ENCODE measurements at regions not wholly inside any gene's neighbourhood (a gene's known extent, or its start where the extent isn't known, plus 50 kb on each side); places are given as distances from the start of the nearest gene placed in this dataset.
A peak's percentile ranks its signal among the peaks of the same experiment; 100 is the strongest.

DNA sequence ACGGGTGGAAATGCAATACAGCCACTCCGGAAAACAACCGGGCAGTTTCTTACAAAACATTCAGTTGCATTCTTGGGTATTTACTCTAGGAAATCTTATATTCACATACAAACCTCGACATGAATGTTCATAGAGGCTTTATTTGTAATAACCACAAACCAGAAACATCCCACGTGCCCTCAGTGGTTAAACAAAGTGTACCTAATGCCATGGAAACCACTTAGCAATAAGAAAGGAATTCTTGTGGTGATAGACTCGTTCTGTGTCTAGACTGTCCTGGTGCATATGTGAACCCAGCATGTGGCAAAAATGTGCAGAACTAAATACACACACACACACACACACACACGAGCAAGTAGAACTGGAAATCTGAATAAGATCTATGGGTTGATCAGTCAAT lies 1073.3 kb downstream of the TBC1D22A start:
- Histone ChIP-seq H3K27me3 (replicated peaks; ENCODE audit: insufficient read depth, low read length) (no peaks in the 10 kb centered on the region), H3K36me3 (replicated peaks; ENCODE audit: insufficient read depth, low read length) (no peaks in the 10 kb centered on the region), H2AFZ (ENCODE audit: low read length) (no peak overlapping the region), H3F3A (ENCODE audit: insufficient read depth, low read length) (no peaks in the 10 kb centered on the region), H3K9ac (ENCODE audit: low read length) (no peak overlapping the region), H3K4me2 (ENCODE audit: low read depth, low read length) (no peak overlapping the region), H3K4me3 (ENCODE audit: low read length) (no peak overlapping the region), H3K9me3 (replicated peaks; ENCODE audit: insufficient read depth, low read length) (no peaks in the 10 kb centered on the region), H3K4me1 (ENCODE audit: low read length) (peaks cover 14% of the 10 kb centered on the region), H4K20me1 (ENCODE audit: insufficient read depth, low read length) (no peaks in the 10 kb centered on the region), H3K9me2 (replicated peaks; ENCODE audit: insufficient read depth, low read length) (no peaks in the 10 kb centered on the region), H3K79me2 (ENCODE audit: low read length) (no peaks in the 10 kb centered on the region), H3K27ac (ENCODE audit: low read length) (no peak overlapping the region)
- no peak for TF ChIP-seq EZH2phosphoT487 (IDR thresholded peaks at IDR 0.05; ENCODE audit: low read length)
- peak; percentile 69 for DNase-seq

GRCh38 chr22:47826016-47826415 lies 1063.6 kb downstream of the TBC1D22A start:
- TF ChIP-seq EZH2 (optimal IDR thresholded peaks at IDR 0.05; ENCODE audit: low read depth, low read length) (no peak), EZH2phosphoT487 (IDR thresholded peaks at IDR 0.05; ENCODE audit: low read length) (no peak)
- H3K27ac ChIP-seq (ENCODE audit: low read length): no peak overlapping the region
- H3K4me2 ChIP-seq (ENCODE audit: low read depth, low read length): no peak overlapping the region
- no peaks in the 10 kb centered on the region for H3K4me1 ChIP-seq (ENCODE audit: low read length)
- no peaks in the 10 kb centered on the region for H3K79me2 ChIP-seq (ENCODE audit: low read length)
- no peaks in the 10 kb centered on the region for H3K27me3 ChIP-seq (replicated peaks; ENCODE audit: insufficient read depth, low read length)
- no peak overlapping the region for H3K9ac ChIP-seq (ENCODE audit: low read length)
- H3K36me3 ChIP-seq (replicated peaks; ENCODE audit: insufficient read depth, low read length): no peaks in the 10 kb centered on the region
- no peak overlapping the region for H3K4me3 ChIP-seq (ENCODE audit: low read length)
- H3F3A ChIP-seq (ENCODE audit: insufficient read depth, low read length): no peaks in the 10 kb centered on the region
- H2AFZ ChIP-seq (ENCODE audit: low read length): no peak overlapping the region
- H3K9me3 ChIP-seq (replicated peaks; ENCODE audit: insufficient read depth, low read length): no peaks in the 10 kb centered on the region
- H4K20me1 ChIP-seq (ENCODE audit: insufficient read depth, low read length): no peaks in the 10 kb centered on the region
- no peak for DNase-seq
- H3K9me2 ChIP-seq (replicated peaks; ENCODE audit: insufficient read depth, low read length): no peaks in the 10 kb centered on the region

GRCh38 chr22:47822422-47822821 lies 1060.0 kb downstream of the TBC1D22A start:
- no peak for DNase-seq

GRCh38 chr22:47818496-47818895 lies 1056.0 kb downstream of the TBC1D22A start:
- no peak overlapping the region for H3K9ac ChIP-seq (ENCODE audit: low read length)
- H3K4me2 ChIP-seq (ENCODE audit: low read depth, low read length): no peak overlapping the region
- no peaks in the 10 kb centered on the region for H4K20me1 ChIP-seq (ENCODE audit: insufficient read depth, low read length)
- no peaks in the 10 kb centered on the region for H3K9me2 ChIP-seq (replicated peaks; ENCODE audit: insufficient read depth, low read length)
- TF ChIP-seq, protein P1, sequence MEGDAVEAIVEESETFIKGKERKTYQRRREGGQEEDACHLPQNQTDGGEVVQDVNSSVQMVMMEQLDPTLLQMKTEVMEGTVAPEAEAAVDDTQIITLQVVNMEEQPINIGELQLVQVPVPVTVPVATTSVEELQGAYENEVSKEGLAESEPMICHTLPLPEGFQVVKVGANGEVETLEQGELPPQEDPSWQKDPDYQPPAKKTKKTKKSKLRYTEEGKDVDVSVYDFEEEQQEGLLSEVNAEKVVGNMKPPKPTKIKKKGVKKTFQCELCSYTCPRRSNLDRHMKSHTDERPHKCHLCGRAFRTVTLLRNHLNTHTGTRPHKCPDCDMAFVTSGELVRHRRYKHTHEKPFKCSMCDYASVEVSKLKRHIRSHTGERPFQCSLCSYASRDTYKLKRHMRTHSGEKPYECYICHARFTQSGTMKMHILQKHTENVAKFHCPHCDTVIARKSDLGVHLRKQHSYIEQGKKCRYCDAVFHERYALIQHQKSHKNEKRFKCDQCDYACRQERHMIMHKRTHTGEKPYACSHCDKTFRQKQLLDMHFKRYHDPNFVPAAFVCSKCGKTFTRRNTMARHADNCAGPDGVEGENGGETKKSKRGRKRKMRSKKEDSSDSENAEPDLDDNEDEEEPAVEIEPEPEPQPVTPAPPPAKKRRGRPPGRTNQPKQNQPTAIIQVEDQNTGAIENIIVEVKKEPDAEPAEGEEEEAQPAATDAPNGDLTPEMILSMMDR (IDR thresholded peaks at IDR 0.05; ENCODE audit: low read length): no peak
- TF ChIP-seq EZH2phosphoT487 (IDR thresholded peaks at IDR 0.05; ENCODE audit: low read length) (no peak), EZH2 (optimal IDR thresholded peaks at IDR 0.05; ENCODE audit: low read depth, low read length) (no peak)
- no peaks in the 10 kb centered on the region for H3F3A ChIP-seq (ENCODE audit: insufficient read depth, low read length)
- no peaks in the 10 kb centered on the region for H3K79me2 ChIP-seq (ENCODE audit: low read length)
- no peak overlapping the region for H2AFZ ChIP-seq (ENCODE audit: low read length)
- H3K36me3 ChIP-seq (replicated peaks; ENCODE audit: insufficient read depth, low read length): no peaks in the 10 kb centered on the region
- no peak for DNase-seq
- H3K27ac ChIP-seq (ENCODE audit: low read length): no peak overlapping the region
- H3K4me3 ChIP-seq (ENCODE audit: low read length): no peak overlapping the region
- H3K4me1 ChIP-seq (ENCODE audit: low read length): no peaks in the 10 kb centered on the region
- no peaks in the 10 kb centered on the region for H3K9me3 ChIP-seq (replicated peaks; ENCODE audit: insufficient read depth, low read length)
- H3K27me3 ChIP-seq (replicated peaks; ENCODE audit: insufficient read depth, low read length): no peaks in the 10 kb centered on the region

More at GRCh38 chr22:47822422-47822821, 1060.0 kb downstream of the TBC1D22A start:
- no peak overlapping the region for H3K4me3 ChIP-seq (ENCODE audit: low read length)
- TF ChIP-seq EZH2 (optimal IDR thresholded peaks at IDR 0.05; ENCODE audit: low read depth, low read length): no peak
- TF ChIP-seq, protein P1 (IDR thresholded peaks at IDR 0.05; ENCODE audit: low read length): no peak
- no peak for TF ChIP-seq EZH2phosphoT487 (IDR thresholded peaks at IDR 0.05; ENCODE audit: low read length)
- H3K9me2 ChIP-seq (replicated peaks; ENCODE audit: insufficient read depth, low read length): no peaks in the 10 kb centered on the region
- H3K79me2 ChIP-seq (ENCODE audit: low read length): no peaks in the 10 kb centered on the region
- H4K20me1 ChIP-seq (ENCODE audit: insufficient read depth, low read length): no peaks in the 10 kb centered on the region
- H2AFZ ChIP-seq (ENCODE audit: low read length): no peak overlapping the region
- H3K9me3 ChIP-seq (replicated peaks; ENCODE audit: insufficient read depth, low read length): no peaks in the 10 kb centered on the region
- no peaks in the 10 kb centered on the region for H3F3A ChIP-seq (ENCODE audit: insufficient read depth, low read length)
- no peak overlapping the region for H3K9ac ChIP-seq (ENCODE audit: low read length)
- no peaks in the 10 kb centered on the region for H3K27me3 ChIP-seq (replicated peaks; ENCODE audit: insufficient read depth, low read length)
- no peak overlapping the region for H3K4me2 ChIP-seq (ENCODE audit: low read depth, low read length)
- H3K4me1 ChIP-seq (ENCODE audit: low read length): no peaks in the 10 kb centered on the region
- H3K36me3 ChIP-seq (replicated peaks; ENCODE audit: insufficient read depth, low read length): no peaks in the 10 kb centered on the region
- no peak overlapping the region for H3K27ac ChIP-seq (ENCODE audit: low read length)

Measured in MM.1S (cell line).